ENCODE measurements at regions not wholly inside any gene's neighbourhood (a gene's known extent, or its start where the extent isn't known, plus 50 kb on each side); places are given as distances from the start of the nearest gene placed in this dataset.

DNA sequence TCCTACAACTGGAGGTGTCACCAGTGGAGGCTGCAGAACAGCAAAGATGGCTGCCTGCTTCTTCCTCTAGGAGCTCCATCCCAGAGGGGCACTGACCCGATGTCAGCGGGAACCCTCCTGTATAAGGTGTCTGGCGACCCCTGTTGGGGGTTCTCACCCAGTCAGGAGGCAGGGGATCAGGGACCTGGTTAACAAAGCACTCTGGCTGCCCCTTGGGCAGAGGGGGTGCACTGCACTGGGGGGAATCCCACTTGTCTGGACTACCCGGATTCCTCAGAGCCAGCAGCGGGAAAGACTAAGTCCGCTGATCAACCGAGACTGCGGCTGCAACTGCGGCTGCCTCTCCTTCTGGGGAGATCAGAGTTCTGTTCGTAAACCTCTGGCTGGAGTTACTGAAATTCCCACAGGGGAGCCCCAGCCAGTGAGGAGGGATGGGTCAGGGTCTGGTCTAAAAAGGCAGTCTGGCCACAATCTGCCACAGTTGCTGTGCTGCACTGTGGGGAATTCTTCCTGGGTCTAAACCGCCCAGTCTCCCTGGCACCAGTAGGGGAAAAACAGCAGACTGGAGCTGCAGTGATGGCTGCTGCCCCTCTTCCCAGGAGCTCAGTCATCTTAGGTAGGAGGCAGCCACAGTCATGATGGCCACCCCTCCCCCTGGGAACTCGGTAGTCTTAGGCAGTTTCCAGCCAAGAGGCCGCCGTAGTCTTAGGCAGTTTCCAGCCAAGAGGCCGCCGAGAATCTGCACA lies 213.4 kb downstream of the CYB561 start:
- Histone ChIP-seq H3K9ac (ENCODE audit: low read depth in 2 of 2, low read length in 2 of 2) (no peak overlapping the region), H3K27me3 (no peaks in the 10 kb centered on the region), H3K36me3 (no peaks in the 10 kb centered on the region), H3K4me3 (no peak overlapping the region), H3K27ac (no peak overlapping the region), H3K9me3 (no peaks in the 10 kb centered on the region), H3K4me1 (no peaks in the 10 kb centered on the region)
- TF ChIP-seq, protein P1, sequence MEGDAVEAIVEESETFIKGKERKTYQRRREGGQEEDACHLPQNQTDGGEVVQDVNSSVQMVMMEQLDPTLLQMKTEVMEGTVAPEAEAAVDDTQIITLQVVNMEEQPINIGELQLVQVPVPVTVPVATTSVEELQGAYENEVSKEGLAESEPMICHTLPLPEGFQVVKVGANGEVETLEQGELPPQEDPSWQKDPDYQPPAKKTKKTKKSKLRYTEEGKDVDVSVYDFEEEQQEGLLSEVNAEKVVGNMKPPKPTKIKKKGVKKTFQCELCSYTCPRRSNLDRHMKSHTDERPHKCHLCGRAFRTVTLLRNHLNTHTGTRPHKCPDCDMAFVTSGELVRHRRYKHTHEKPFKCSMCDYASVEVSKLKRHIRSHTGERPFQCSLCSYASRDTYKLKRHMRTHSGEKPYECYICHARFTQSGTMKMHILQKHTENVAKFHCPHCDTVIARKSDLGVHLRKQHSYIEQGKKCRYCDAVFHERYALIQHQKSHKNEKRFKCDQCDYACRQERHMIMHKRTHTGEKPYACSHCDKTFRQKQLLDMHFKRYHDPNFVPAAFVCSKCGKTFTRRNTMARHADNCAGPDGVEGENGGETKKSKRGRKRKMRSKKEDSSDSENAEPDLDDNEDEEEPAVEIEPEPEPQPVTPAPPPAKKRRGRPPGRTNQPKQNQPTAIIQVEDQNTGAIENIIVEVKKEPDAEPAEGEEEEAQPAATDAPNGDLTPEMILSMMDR (IDR thresholded peaks at IDR 0.05): no peak
- intact Hi-C loops (cut with DNase I): no loop called here
- no peak for DNase-seq

DNA sequence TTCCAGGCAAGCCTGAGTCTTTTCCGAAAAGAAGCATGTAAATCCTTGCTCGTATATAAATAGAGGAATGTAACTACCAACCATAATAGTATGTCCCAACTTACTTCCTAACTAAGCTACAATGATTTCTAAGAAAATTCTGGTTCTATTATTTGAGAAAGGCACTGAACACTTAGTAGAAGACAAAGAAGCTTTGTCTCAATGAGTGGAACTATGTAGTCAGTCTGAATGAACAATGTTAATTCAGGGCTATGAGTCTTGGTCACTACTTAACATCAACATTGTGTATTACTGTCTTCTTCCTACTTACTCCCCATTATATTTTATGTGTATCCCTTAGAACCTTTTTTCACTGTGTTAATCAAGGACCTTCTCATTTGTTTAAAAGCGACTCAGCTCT lies 206.0 kb downstream of the CYB561 start:
- no peaks in the 10 kb centered on the region for H3K4me1 ChIP-seq
- no peak overlapping the region for H3K27ac ChIP-seq
- no peaks in the 10 kb centered on the region for H3K27me3 ChIP-seq
- no peaks in the 10 kb centered on the region for H3K36me3 ChIP-seq
- H3K4me3 ChIP-seq: no peak overlapping the region
- no peak overlapping the region for H3K9ac ChIP-seq (ENCODE audit: low read depth in 2 of 2, low read length in 2 of 2)
- TF ChIP-seq, protein P1 (IDR thresholded peaks at IDR 0.05): no peak
- DNase-seq: no peak
- H3K9me3 ChIP-seq: no peaks in the 10 kb centered on the region
- intact Hi-C loops (cut with DNase I): no loop called here

DNA sequence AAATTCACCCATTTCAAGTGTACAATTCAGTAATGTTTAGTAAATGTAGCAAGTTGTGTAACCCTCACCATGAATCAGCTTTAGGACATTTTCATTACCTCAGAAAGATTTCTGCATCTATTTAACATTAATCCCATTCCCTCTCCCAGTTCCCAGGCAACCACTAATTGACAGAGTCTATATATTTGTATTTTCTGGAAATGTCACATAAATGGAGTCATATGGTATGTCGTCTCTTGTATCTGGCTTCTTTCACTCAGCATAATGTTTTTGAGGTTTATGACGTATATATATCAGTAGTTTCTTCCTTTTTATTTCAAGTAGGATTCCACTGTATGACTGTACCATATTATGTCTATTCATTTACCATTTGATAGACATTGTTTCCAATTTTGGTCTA lies 199.8 kb downstream of the CYB561 start:
- DNase-seq: no peak
- Histone ChIP-seq H3K9me3 (no peaks in the 10 kb centered on the region), H3K4me3 (no peak overlapping the region), H3K36me3 (no peaks in the 10 kb centered on the region), H3K4me1 (no peaks in the 10 kb centered on the region), H3K27ac (no peak overlapping the region), H3K27me3 (no peaks in the 10 kb centered on the region), H3K9ac (ENCODE audit: low read depth in 2 of 2, low read length in 2 of 2) (no peak overlapping the region)
- TF ChIP-seq, protein P1 (IDR thresholded peaks at IDR 0.05): no peak
- intact Hi-C loops (cut with DNase I): no loop called here

DNA sequence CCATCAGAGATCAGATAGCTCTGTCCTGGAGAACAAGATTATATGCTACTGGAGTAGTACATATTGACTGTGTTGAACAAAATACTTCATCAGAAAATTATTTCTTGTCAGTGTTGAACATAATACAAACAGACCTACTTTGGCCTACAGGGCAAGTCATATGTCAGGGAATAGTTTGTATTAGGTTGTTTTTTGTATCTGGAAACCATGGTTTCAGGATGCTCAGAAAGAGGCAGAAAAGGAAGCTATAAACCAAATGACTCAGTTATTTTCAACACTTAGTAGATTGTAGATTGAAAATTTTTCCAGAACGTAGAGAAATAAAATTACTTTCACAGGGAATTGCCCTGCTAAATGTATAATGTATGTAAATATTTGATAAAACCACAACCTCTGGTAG lies 198.4 kb downstream of the CYB561 start:
- no peak overlapping the region for H3K27ac ChIP-seq
- intact Hi-C loops (cut with DNase I): no loop called here
- no peaks in the 10 kb centered on the region for H3K4me1 ChIP-seq
- no peak overlapping the region for H3K4me3 ChIP-seq
- no peaks in the 10 kb centered on the region for H3K27me3 ChIP-seq
- no peaks in the 10 kb centered on the region for H3K9me3 ChIP-seq
- TF ChIP-seq, protein P1 (IDR thresholded peaks at IDR 0.05): no peak
- H3K36me3 ChIP-seq: no peaks in the 10 kb centered on the region
- no peak for DNase-seq
- no peak overlapping the region for H3K9ac ChIP-seq (ENCODE audit: low read depth in 2 of 2, low read length in 2 of 2)

DNA sequence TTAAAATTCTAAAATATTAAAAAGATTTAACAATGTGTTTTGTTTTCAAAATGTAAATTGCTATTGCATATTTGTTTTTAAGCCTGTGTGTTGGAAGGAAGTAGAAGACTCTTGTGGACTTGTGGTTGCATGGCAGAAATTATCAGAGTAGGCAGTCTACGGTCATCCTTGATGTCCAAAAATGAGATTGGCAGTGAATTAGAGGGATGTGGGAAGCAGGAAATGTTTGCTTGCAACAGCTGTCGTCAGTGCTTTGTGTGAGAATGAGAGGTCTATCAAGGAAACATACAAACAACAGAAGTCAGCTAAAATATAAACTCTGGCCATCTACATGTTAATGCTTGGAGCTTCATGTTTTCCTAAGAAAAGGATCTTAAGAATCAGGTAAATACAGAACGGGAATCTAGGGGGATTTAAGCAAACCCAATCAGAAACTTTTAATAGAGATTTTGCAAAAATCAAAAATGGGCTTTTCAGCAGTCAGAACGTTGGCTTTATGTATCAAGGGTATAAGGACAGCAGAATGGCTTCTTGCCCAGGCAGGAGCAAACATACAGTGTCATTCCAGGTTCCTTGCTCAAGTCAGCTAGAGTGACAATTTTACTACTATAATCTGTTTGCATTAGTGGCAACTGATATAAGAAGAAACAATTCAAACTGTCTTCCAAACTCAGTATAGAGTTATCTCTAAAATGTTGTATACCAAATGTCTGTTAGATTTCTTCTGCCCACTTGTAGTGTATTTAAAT lies 196.7 kb downstream of the CYB561 start:
- H3K36me3 ChIP-seq: no peaks in the 10 kb centered on the region
- H3K9ac ChIP-seq (ENCODE audit: low read depth in 2 of 2, low read length in 2 of 2): no peak overlapping the region
- intact Hi-C loops (cut with DNase I): no loop called here
- no peak overlapping the region for H3K27ac ChIP-seq
- TF ChIP-seq, protein P1 (IDR thresholded peaks at IDR 0.05): no peak
- DNase-seq: no peak
- H3K4me1 ChIP-seq: no peaks in the 10 kb centered on the region
- no peaks in the 10 kb centered on the region for H3K9me3 ChIP-seq
- H3K27me3 ChIP-seq: no peaks in the 10 kb centered on the region
- no peak overlapping the region for H3K4me3 ChIP-seq

All from colonic mucosa (tissue), 4 donors.